ENCODE measurements at regions not wholly inside any gene's neighbourhood (a gene's known extent, or its start where the extent isn't known, plus 50 kb on each side); places are given as distances from the start of the nearest gene placed in this dataset.
A peak's percentile ranks its signal among the peaks of the same experiment; 100 is the strongest.
"Not testable (repeated sequence)": the region's sequence is repeated elsewhere in the genome, so short reads cannot be mapped to it uniquely, and the experiment has no call there.

- DNase-seq (ENCODE audit: low read depth, low spot score) = no peak
Observed at GRCh38 chr12:67759829-67760228, 111.3 kb downstream of the DYRK2 start.

- no peak for DNase-seq (ENCODE audit: low read depth, low spot score)
Observed at GRCh38 chr12:67760586-67761275, 112.2 kb downstream of the DYRK2 start.

DNA sequence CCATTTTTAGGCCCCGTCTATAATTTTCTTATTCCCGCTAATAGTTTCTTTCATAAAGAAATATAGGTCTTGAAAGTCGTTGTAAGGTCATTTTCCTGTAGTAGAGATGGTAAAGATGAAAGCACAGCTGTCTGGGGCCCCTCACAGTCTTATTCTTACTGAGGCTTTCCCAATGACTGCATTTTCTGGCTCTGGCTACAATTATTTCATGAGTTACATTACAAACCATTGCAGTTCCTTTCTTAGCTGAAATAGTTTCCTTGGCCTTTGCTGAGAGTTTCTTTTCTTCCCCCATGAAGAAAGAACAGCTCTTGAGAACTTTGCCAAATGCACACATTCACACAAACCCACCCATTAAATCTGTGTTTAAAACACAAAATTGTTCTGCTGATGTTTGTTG is 113.0 kb downstream of the DYRK2 start:
- DNase-seq (ENCODE audit: low read depth, low spot score) = no peak

DNA sequence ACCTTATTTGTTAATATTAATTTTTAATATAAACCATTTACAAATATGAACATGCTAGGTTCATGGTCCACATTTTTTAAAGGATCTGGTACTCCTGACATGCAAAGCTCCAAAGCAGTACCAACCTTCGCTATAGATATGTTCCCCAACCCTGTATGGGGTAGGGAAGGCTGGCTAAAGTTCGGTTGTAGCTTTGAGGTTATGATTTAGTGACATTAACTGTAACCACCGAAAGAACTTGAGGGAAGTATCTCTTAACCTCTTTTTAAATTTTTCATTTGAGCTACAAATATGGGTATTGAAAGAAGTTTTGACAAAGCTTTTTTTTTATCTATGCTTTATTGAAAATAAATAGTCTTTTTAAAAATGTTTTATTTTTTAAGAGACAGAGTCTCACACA is 115.5 kb downstream of the DYRK2 start:
- DNase-seq (ENCODE audit: low read depth, low spot score) = no peak

- no peak for DNase-seq (ENCODE audit: low read depth, low spot score)
Observed at GRCh38 chr12:67764946-67765619, 116.5 kb downstream of the DYRK2 start.

GRCh38 chr12:67765776-67766766 is 117.5 kb downstream of the DYRK2 start:
- DNase-seq (ENCODE audit: low read depth, low spot score) = no peak

DNA sequence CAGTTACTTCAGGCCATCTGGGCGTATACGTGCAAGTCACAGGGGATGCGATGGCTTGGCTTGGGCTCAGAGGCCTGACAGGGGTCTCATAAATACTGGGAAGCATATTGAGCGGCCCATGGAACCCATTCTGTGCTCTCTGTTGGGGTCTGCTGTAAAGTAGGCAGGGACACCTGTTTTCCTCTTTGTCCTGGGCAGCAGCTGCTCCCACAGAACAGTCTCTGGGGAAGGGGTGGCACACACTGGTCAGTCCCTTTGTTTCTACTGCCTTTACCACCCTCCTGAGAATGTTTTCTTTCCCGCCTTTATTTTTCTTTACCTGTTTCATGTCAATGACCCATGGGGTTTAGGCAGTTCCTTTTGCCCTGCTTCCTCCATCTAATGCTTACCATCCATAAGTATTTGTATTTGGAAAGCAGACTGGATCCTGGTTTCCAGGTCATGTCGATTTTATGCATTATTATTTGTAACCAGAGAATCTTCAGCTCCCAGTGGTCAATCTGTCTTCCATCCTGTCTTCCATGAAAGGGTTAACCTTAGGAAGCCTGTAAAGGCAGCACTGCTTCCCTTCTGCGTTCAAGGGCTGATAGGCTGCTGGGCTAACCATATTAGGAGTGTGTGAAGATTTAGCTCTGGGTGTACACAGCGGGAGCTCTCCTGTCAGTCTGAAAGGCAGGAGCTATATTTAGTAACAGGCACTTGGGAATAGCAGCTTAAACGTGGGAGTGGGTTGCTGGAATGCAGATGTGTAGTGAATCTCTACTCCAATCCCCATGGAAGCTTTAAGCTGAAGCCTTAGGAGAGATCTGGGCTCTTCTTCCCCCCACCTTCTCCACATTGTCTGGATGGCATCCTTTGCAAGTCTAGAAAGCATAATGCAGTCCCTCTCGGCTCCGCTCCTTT is 124.0 kb downstream of the DYRK2 start:
- no peak for DNase-seq (ENCODE audit: low read depth, low spot score)

- DNase-seq (ENCODE audit: low read depth, low spot score) = peak; percentile 51
Observed at GRCh38 chr12:67773896-67774295, 125.4 kb downstream of the DYRK2 start.

GRCh38 chr12:67774983-67775587 is 126.5 kb downstream of the DYRK2 start:
- DNase-seq (ENCODE audit: low read depth, low spot score) = no peak

GRCh38 chr12:67780580-67781084 is 132.1 kb downstream of the DYRK2 start:
- no peak for DNase-seq (ENCODE audit: low read depth, low spot score)

GRCh38 chr12:67782573-67782972 is 134.0 kb downstream of the DYRK2 start:
- DNase-seq (ENCODE audit: low read depth, low spot score) = no peak

GRCh38 chr12:67783393-67783792 is 134.8 kb downstream of the DYRK2 start:
- no peak for DNase-seq (ENCODE audit: low read depth, low spot score)

DNA sequence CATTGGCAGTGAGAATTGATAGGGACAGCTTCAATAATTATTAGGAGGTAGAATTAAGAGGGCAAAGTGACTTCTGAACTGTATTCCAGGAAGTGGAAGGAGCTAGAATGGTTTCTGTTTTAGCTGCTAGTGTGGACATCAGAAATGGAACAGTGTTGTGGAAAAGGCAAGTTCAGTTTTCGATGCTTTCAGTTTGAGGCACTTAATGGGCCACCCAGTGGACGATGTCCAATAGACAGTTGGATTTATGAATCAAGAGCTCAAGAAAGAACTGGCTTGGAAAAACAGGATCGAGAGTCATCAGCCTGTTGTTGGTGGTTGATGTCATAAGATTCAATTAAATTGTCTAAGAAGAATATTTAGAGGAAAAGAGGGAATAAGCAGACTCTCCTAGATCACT is 136.3 kb downstream of the DYRK2 start:
- DNase-seq (ENCODE audit: low read depth, low spot score) = no peak

- no peak for DNase-seq (ENCODE audit: low read depth, low spot score)
Observed at GRCh38 chr12:67786086-67786485, 137.5 kb downstream of the DYRK2 start.

DNA sequence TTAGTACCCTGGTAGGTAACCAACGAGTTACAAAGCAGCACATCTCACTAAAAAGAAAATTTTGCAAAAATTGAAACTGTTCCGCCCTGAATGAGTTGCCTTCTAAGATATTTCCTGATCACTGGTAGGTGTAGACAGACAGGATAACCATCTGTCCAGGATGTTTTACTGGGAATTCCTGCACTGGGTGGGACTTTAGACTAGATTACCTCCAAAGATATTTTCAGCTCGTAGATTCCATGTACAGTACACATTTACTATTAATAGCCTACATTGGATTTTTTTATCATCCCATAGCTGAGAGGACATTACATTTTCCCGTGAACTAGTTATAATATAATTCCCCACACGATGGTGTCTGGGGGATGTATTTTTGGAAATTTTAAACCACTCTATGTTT is 139.6 kb downstream of the DYRK2 start:
- no peak for DNase-seq (ENCODE audit: low read depth, low spot score)

- DNase-seq (ENCODE audit: low read depth, low spot score) = no peak
Observed at GRCh38 chr12:67789266-67789665, 140.7 kb downstream of the DYRK2 start.

GRCh38 chr12:67790660-67791059 is 142.1 kb downstream of the DYRK2 start:
- DNase-seq (ENCODE audit: low read depth, low spot score) = no peak

DNA sequence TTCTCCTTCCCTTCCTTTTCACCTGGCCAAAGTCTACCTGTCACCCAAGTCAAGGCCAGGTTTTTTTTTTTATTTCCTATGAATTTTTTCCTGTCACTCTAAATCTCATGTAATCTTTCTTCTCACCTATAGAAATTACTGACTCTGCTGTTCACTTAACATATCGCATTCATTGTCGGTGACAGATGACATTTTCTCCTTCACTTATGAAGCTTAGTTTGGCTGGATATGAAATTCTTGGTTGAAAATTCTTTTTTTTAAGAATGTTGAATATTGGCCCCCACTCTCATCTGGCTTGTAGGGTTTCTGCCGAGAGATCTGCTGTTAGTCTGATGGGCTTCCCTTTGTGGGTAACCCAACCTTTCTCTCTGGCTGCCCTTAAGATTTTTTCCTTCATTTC is 142.8 kb downstream of the DYRK2 start:
- DNase-seq (ENCODE audit: low read depth, low spot score) = not testable (repeated sequence)

DNA sequence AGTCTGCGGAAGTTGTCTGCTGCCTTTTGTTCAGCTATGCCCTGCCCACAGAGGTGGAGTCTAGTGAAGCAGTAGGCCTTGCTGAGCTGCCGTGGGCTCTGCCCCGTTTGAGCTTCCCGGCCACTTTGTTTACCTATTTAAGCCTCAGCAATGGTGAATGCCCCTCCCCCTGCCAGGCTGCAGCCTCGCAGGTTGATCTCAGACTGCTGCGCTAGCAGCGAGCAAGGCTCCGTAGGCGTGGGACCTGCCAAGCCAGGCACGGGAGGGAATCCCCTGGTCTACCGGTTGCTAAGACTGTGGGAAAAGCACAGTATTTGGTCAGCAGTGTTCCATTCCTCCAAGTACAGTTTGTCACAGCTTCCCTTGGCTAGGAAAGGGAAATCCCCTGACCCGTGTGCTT is 143.6 kb downstream of the DYRK2 start:
- DNase-seq (ENCODE audit: low read depth, low spot score) = no peak

- DNase-seq (ENCODE audit: low read depth, low spot score) = no peak
Observed at GRCh38 chr12:67794161-67794560, 145.6 kb downstream of the DYRK2 start.

DNA sequence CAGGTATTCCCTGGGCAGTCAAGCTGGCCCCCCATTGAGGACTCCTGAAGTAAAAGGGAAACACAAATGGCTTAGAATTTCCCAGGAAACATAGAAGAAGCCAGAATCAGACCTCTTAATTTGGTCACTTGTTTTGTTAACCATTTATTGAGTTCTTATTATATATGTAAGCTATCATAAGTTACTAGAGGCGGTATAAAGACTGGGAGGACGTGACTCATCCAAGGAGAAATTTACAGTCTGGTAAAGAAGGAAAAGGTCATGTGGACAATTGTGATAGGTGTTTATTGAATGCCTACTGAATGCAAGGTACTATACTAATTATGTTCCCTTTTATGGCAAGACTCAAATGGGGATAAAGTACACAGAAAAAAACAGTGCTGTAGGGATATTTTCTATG is 146.7 kb downstream of the DYRK2 start:
- no peak for DNase-seq (ENCODE audit: low read depth, low spot score)

Data from smooth muscle cell of the brain vasculature (primary cell).